ENCODE measurements at regions not wholly inside any gene's neighbourhood (a gene's known extent, or its start where the extent isn't known, plus 50 kb on each side); places are given as distances from the start of the nearest gene placed in this dataset.
"Not testable (repeated sequence)": the region's sequence is repeated elsewhere in the genome, so short reads cannot be mapped to it uniquely, and the experiment has no call there.

DNA sequence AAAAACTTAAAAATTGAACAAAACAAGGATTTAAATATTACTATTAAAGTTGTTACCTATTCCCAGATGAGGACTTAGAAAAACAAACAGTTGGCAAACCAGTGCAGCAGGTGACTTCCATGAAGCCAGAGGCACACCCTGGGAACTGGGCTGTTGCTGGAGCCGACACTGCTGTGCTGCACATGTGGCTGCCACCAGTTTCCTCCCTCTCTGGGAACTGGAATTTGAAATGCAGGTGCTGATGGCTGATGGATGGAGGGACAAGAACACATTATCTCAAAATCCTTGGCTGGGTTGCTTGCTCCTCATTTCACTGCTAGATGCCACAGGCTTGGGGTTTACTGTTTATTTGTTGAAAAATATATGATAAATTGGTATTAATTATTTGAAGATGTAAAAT, 471.2 kb upstream of the NDN start:
- POLR2A ChIA-PET; H3K9me3 ChIP-seq (ENCODE audit: low read length); H3K27ac ChIP-seq (ENCODE audit: low read depth, low read length); CTCF ChIA-PET; H3K4me3 Mint-ChIP-seq; DNase-seq; H3K4me3 ChIP-seq (ENCODE audit: low read length); H3K27me3 Mint-ChIP-seq; H3K36me3 Mint-ChIP-seq; H3K4me1 Mint-ChIP-seq; H3K4me1 ChIP-seq (ENCODE audit: insufficient read depth, low read length); H3K36me3 ChIP-seq (ENCODE audit: insufficient read depth, low read length); H3K27me3 ChIP-seq (ENCODE audit: insufficient read depth, low read length, poor library complexity, severe bottlenecking); H3K27ac Mint-ChIP-seq: not testable (repeated sequence)
- H3K9me3 Mint-ChIP-seq: peaks cover 0 to 14% (median 11%) of the 10 kb centered on the region in 5 donors

DNA sequence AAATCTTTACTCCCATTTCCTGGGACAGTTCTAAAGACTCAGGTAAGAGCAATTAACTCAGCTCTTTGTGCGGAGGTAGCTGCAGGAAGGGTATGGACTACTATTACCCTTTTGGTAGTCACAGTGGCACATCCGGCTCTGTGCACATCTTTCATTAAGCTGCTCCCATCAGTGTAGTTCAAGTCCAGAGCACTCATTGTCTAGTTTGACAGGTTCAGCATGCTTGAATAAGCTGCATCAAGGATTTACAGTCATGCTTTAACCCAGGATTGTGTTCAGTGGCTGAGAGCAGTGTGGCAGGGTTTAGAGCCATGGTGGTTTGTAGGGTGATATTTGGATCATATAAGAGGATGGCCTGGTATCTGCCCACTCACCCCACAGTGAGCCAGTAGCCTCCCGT, 478.4 kb upstream of the NDN start:
- POLR2A ChIA-PET; H3K27me3 Mint-ChIP-seq; H3K36me3 Mint-ChIP-seq; H3K4me1 Mint-ChIP-seq; DNase-seq; H3K4me3 Mint-ChIP-seq; H3K9me3 Mint-ChIP-seq; H3K27me3 ChIP-seq (ENCODE audit: insufficient read depth, low read length, poor library complexity, severe bottlenecking); H3K36me3 ChIP-seq (ENCODE audit: insufficient read depth, low read length); H3K27ac Mint-ChIP-seq; H3K27ac ChIP-seq (ENCODE audit: low read depth, low read length); H3K4me1 ChIP-seq (ENCODE audit: insufficient read depth, low read length); H3K4me3 ChIP-seq (ENCODE audit: low read length); H3K9me3 ChIP-seq (ENCODE audit: low read length); CTCF ChIA-PET: not testable (repeated sequence)

DNA sequence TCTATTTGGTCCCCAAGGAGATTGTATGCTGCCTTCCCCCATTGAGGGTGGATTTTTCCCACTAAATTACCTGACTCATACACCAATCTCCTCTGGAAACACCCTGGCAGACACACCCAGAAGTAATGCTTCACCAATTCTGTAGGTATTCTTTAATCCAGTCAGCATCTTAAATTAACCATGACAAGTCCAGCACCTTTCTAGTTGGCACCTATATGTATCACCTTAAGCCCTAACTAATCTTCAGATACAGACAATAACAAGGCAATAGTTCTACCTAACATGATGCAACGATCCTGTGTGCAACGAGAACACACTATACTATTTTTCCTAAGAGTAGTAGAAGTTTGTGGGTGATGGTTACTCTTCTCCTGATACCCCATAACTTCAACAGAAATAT, 473.3 kb upstream of the NPAP1 start:
- H3K9me3 Mint-ChIP-seq: not testable (repeated sequence)

DNA sequence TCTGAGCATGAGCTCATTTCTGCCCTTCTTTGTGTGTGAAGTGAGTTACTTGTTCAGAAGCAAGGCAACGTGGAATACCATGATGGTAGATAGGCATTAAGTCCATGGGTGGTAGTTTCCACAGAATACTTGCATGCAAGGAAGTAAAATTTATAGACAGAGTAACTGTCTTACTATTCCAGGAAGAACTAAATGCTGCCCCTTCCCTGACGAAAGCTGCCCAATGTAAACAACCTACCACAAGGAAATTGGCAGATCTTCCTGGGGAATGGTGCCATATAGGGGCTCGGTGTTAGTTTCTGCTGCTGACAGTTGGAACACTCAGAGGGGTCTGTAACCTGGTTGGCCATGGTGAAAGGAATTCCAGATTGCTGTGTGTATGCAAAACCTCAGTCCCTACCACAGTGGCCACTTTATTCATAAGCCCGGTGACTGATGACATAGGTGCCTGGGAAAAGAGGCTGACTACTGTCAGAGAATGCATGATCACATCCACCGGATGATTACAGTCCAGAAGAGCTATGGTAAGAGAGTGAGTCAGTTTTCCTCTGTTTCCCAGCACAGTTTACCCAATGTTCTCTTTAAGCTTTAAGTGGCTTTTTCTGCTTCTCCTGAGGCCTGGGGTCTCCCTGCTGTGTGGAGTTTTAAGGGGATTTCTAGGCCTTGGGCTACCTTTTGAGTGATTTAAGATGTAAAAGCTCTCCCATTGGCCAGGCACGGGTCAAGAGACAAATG, 463.7 kb upstream of the NPAP1 start:
- DNase-seq; H3K27ac ChIP-seq (ENCODE audit: low read depth, low read length); POLR2A ChIA-PET; H3K9me3 Mint-ChIP-seq; CTCF ChIA-PET; H3K27ac Mint-ChIP-seq; H3K36me3 Mint-ChIP-seq; H3K4me1 ChIP-seq (ENCODE audit: insufficient read depth, low read length); H3K4me3 ChIP-seq (ENCODE audit: low read length); H3K4me3 Mint-ChIP-seq; H3K36me3 ChIP-seq (ENCODE audit: insufficient read depth, low read length); H3K27me3 ChIP-seq (ENCODE audit: insufficient read depth, low read length, poor library complexity, severe bottlenecking); H3K27me3 Mint-ChIP-seq; H3K4me1 Mint-ChIP-seq; H3K9me3 ChIP-seq (ENCODE audit: low read length): not testable (repeated sequence)

More for the DNA sequence above, 473.3 kb upstream of the NPAP1 start:
- H3K9me3 ChIP-seq (ENCODE audit: low read length); H3K4me3 Mint-ChIP-seq; H3K27me3 Mint-ChIP-seq; H3K4me3 ChIP-seq (ENCODE audit: low read length); H3K27ac ChIP-seq (ENCODE audit: low read depth, low read length); DNase-seq; H3K4me1 ChIP-seq (ENCODE audit: insufficient read depth, low read length); H3K36me3 ChIP-seq (ENCODE audit: insufficient read depth, low read length); H3K27me3 ChIP-seq (ENCODE audit: insufficient read depth, low read length, poor library complexity, severe bottlenecking); POLR2A ChIA-PET; CTCF ChIA-PET; H3K27ac Mint-ChIP-seq; H3K4me1 Mint-ChIP-seq; H3K36me3 Mint-ChIP-seq: not testable (repeated sequence)

DNA sequence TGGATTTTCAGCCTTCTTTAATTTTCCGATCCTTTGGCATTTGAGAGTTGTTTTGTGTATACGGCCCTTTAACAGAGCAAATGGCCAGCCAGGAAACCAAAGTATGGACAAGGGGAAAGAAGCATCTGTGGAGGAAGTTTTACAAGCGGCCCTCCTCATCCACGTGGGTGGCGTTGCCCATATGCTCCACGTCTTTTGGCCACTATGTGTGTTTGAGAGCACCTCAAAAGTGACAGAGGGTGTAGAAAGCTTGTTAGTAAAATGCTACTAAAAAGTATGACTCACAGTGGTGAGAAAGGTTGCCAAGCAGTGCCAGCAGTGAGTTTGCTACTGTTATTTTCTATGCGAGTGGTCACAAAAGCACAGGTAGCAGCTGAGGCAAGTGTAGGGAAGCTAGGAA, 451.8 kb upstream of the NPAP1 start:
- H3K9me3 ChIP-seq (ENCODE audit: low read length): no peaks in the 10 kb centered on the region
- CTCF ChIA-PET: no interaction called here
- no peak overlapping the region for H3K27ac ChIP-seq (ENCODE audit: low read depth, low read length)
- no peak for DNase-seq
- Mint-ChIP-seq H3K27ac (no peak overlapping the region), H3K36me3 (peaks cover 0 to 3% (median 0%) of the 10 kb centered on the region in 3 donors), H3K9me3 (peaks cover 5 to 7% (median 7%) of the 10 kb centered on the region in 5 donors), H3K4me1 (no peaks in the 10 kb centered on the region), H3K27me3 (no peaks in the 10 kb centered on the region), H3K4me3 (no peak overlapping the region)
- no peak overlapping the region for H3K4me3 ChIP-seq (ENCODE audit: low read length)
- no peaks in the 10 kb centered on the region for H3K27me3 ChIP-seq (ENCODE audit: insufficient read depth, low read length, poor library complexity, severe bottlenecking)
- H3K36me3 ChIP-seq (ENCODE audit: insufficient read depth, low read length): no peaks in the 10 kb centered on the region
- H3K4me1 ChIP-seq (ENCODE audit: insufficient read depth, low read length): no peaks in the 10 kb centered on the region
- POLR2A ChIA-PET: no interaction called here

DNA sequence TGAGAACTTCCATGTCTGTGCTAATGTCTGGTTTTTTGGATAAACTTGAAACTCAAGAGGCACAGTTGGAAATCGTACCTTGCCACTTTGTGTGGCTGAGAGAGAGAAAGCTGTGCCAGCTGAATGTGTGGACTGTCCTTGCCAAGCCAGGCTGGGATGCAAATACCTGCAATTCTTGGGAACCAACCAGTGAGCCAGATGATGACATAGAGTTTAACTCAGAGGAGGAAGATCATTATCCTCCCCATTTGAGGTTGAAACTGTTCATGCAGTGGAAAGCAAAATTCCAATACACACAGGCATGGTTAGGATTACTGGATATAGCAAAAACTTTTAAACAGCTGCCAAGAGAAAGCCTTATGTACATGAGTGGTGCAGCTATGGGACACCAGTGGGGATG, 451.4 kb upstream of the NPAP1 start:
- no peak for DNase-seq
- no peaks in the 10 kb centered on the region for H3K4me1 ChIP-seq (ENCODE audit: insufficient read depth, low read length)
- Mint-ChIP-seq H3K4me1 (no peaks in the 10 kb centered on the region), H3K36me3 (peaks cover 0 to 3% (median 0%) of the 10 kb centered on the region in 3 donors), H3K9me3 (peaks cover 7 to 10% (median 9%) of the 10 kb centered on the region in 5 donors), H3K4me3 (no peak overlapping the region), H3K27me3 (no peaks in the 10 kb centered on the region), H3K27ac (no peak overlapping the region)
- H3K4me3 ChIP-seq (ENCODE audit: low read length): no peak overlapping the region
- POLR2A ChIA-PET: no interaction called here
- no peaks in the 10 kb centered on the region for H3K9me3 ChIP-seq (ENCODE audit: low read length)
- CTCF ChIA-PET: no interaction called here
- H3K36me3 ChIP-seq (ENCODE audit: insufficient read depth, low read length): no peaks in the 10 kb centered on the region
- H3K27ac ChIP-seq (ENCODE audit: low read depth, low read length): no peak overlapping the region
- no peaks in the 10 kb centered on the region for H3K27me3 ChIP-seq (ENCODE audit: insufficient read depth, low read length, poor library complexity, severe bottlenecking)

DNA sequence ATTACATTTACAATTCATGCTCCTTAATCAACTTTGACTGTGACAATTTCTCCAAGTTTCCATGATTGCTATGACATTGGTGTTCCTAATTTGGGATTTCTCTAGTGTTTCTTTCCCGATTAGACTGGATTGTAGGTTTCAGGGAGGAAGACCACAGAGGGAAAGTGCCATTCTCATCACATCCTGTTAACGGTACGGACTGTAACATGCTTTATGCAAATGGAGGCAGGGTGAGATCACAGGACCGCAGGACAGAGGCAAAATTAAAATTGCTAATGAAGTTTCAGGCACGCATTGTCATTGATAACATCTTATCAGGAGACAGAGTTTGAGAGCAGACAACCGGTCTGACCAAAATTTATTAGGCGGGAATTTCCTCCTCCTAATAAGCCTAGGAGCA, 446.7 kb upstream of the NPAP1 start:
- H3K27me3 Mint-ChIP-seq; H3K9me3 ChIP-seq (ENCODE audit: low read length); DNase-seq; H3K4me1 Mint-ChIP-seq; H3K36me3 Mint-ChIP-seq; H3K27ac Mint-ChIP-seq; POLR2A ChIA-PET; CTCF ChIA-PET; H3K4me3 Mint-ChIP-seq; H3K36me3 ChIP-seq (ENCODE audit: insufficient read depth, low read length); H3K4me1 ChIP-seq (ENCODE audit: insufficient read depth, low read length); H3K27ac ChIP-seq (ENCODE audit: low read depth, low read length); H3K4me3 ChIP-seq (ENCODE audit: low read length); H3K27me3 ChIP-seq (ENCODE audit: insufficient read depth, low read length, poor library complexity, severe bottlenecking): not testable (repeated sequence)
- H3K9me3 Mint-ChIP-seq: peaks cover 4 to 19% (median 9%) of the 10 kb centered on the region in 5 donors

DNA sequence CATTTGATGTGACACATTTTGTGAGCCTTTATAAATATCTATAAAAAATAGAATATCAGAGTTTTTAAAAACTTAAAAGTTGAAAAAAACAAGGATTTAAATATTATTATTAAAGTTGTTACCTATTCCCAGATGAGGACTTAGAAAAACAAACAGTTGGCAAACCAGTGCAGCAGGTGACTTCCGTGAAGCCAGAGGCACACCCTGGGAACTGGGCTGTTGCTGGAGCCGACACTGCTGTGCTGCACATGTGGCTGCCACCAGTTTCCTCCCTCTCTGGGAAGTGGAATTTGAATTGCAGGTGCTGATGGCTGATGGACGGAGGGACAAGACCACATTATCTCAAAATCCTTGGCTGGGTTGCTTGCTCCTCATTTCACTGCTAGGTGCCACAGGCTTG, 442.4 kb upstream of the NPAP1 start:
- H3K36me3 ChIP-seq (ENCODE audit: insufficient read depth, low read length); H3K27ac Mint-ChIP-seq; H3K4me1 ChIP-seq (ENCODE audit: insufficient read depth, low read length); H3K27me3 Mint-ChIP-seq; H3K36me3 Mint-ChIP-seq; H3K9me3 ChIP-seq (ENCODE audit: low read length); H3K4me1 Mint-ChIP-seq; H3K4me3 Mint-ChIP-seq; H3K27me3 ChIP-seq (ENCODE audit: insufficient read depth, low read length, poor library complexity, severe bottlenecking); H3K4me3 ChIP-seq (ENCODE audit: low read length); DNase-seq; H3K27ac ChIP-seq (ENCODE audit: low read depth, low read length); CTCF ChIA-PET; POLR2A ChIA-PET: not testable (repeated sequence)
- peaks cover 3 to 22% (median 5%) of the 10 kb centered on the region in 5 donors for H3K9me3 Mint-ChIP-seq

DNA sequence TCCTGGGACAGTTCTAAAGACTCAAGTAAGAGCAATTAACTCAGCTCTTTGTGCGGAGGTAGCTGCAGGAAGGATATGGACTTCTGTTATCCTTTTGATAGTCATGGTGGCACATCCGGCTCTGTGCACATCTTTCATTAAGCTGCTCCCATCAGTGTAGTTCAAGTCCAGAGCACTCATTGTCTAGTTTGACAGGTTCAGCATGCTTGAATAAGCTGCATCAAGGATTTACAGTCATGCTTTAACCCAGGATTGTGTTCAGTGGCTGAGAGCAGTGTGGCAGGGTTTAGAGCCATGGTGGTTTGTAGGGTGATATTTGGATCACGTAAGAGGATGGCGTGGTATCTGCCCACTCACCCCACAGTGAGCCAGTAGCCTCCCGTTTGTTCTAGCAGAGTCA, 435.0 kb upstream of the NPAP1 start:
- DNase-seq, CTCF ChIA-PET, H3K4me1 Mint-ChIP-seq: not testable (repeated sequence)

More for the DNA sequence above, 435.0 kb upstream of the NPAP1 start:
- H3K4me3 Mint-ChIP-seq; H3K27me3 Mint-ChIP-seq; H3K9me3 Mint-ChIP-seq; H3K27me3 ChIP-seq (ENCODE audit: insufficient read depth, low read length, poor library complexity, severe bottlenecking); H3K36me3 ChIP-seq (ENCODE audit: insufficient read depth, low read length); H3K36me3 Mint-ChIP-seq; H3K27ac Mint-ChIP-seq; H3K9me3 ChIP-seq (ENCODE audit: low read length); POLR2A ChIA-PET; H3K27ac ChIP-seq (ENCODE audit: low read depth, low read length); H3K4me3 ChIP-seq (ENCODE audit: low read length); H3K4me1 ChIP-seq (ENCODE audit: insufficient read depth, low read length): not testable (repeated sequence)

Measured in CD8-positive, alpha-beta memory T cell (primary cell).